Stimulated activated CD8-positive, alpha-beta memory T cell treated with anti-CD3 and anti-CD28 coated beads, Interleukin-4, amount 100 ng/mL, for 48 hours (primary cell): ENCODE measurements at regions not wholly inside any gene's neighbourhood (a gene's known extent, or its start where the extent isn't known, plus 50 kb on each side); places are given as distances from the start of the nearest gene placed in this dataset.

Source experiments
- DNase-seq: peaks from one replicate; pipeline ENCODE4 v3.0.0-alpha.2; 2020

- DNase-seq: no peak
Measured at GRCh38 chr10:31635415-31636065, 293.1 kb downstream of the ARHGAP12 start.

- DNase-seq: no peak
Measured at GRCh38 chr10:31635009-31635408, 293.6 kb downstream of the ARHGAP12 start.

GRCh38 chr10:31630861-31631567 lies 297.6 kb downstream of the ARHGAP12 start:
- DNase-seq: no peak

- no peak for DNase-seq
Measured at GRCh38 chr10:31625566-31625965, 303.1 kb downstream of the ARHGAP12 start.

GRCh38 chr10:31624611-31625010 lies 304.0 kb downstream of the ARHGAP12 start:
- DNase-seq: no peak

GRCh38 chr10:31623947-31624346 lies 304.7 kb downstream of the ARHGAP12 start:
- DNase-seq: no peak

GRCh38 chr10:31623466-31623865 lies 304.4 kb downstream of the ZEB1 start:
- DNase-seq: no peak

GRCh38 chr10:31622978-31623377 lies 304.0 kb downstream of the ZEB1 start:
- DNase-seq: no peak

GRCh38 chr10:31621733-31622132 lies 302.7 kb downstream of the ZEB1 start:
- no peak for DNase-seq

GRCh38 chr10:31620226-31621151 lies 301.5 kb downstream of the ZEB1 start:
- DNase-seq: no peak

- no peak for DNase-seq
Measured at GRCh38 chr10:31619531-31620061, 300.6 kb downstream of the ZEB1 start.

GRCh38 chr10:31618541-31619291 lies 299.7 kb downstream of the ZEB1 start:
- no peak for DNase-seq

GRCh38 chr10:31617757-31618156 lies 298.7 kb downstream of the ZEB1 start:
- no peak for DNase-seq

GRCh38 chr10:31617133-31617532 lies 298.1 kb downstream of the ZEB1 start:
- no peak for DNase-seq

- DNase-seq: no peak
Measured at GRCh38 chr10:31615129-31615528, 296.1 kb downstream of the ZEB1 start.

- DNase-seq: no peak
Measured at GRCh38 chr10:31614611-31615010, 295.6 kb downstream of the ZEB1 start.

GRCh38 chr10:31612082-31612481 lies 293.1 kb downstream of the ZEB1 start:
- no peak for DNase-seq

- DNase-seq: no peak
Measured at GRCh38 chr10:31611161-31611560, 292.1 kb downstream of the ZEB1 start.

GRCh38 chr10:31607481-31607880 lies 288.5 kb downstream of the ZEB1 start:
- no peak for DNase-seq

- DNase-seq: no peak
Measured at GRCh38 chr10:31606841-31607240, 287.8 kb downstream of the ZEB1 start.

GRCh38 chr10:31605861-31606525 lies 287.0 kb downstream of the ZEB1 start:
- DNase-seq: no peak

GRCh38 chr10:31605426-31605825 lies 286.4 kb downstream of the ZEB1 start:
- DNase-seq: no peak
